ENCODE measurements at regions not wholly inside any gene's neighbourhood (a gene's known extent, or its start where the extent isn't known, plus 50 kb on each side); places are given as distances from the start of the nearest gene placed in this dataset.

GRCh38 chr16:65178151-65178550, 56.3 kb upstream of the CDH11 start:
- TF ChIP-seq CTCF (IDR thresholded peaks at IDR 0.05; ENCODE audit: insufficient read depth, low read depth, low read length) (no peak), EZH2 (IDR thresholded peaks at IDR 0.05; ENCODE audit: insufficient read depth, low read length) (no peak)
